ENCODE measurements at regions not wholly inside any gene's neighbourhood (a gene's known extent, or its start where the extent isn't known, plus 50 kb on each side); places are given as distances from the start of the nearest gene placed in this dataset.

DNA sequence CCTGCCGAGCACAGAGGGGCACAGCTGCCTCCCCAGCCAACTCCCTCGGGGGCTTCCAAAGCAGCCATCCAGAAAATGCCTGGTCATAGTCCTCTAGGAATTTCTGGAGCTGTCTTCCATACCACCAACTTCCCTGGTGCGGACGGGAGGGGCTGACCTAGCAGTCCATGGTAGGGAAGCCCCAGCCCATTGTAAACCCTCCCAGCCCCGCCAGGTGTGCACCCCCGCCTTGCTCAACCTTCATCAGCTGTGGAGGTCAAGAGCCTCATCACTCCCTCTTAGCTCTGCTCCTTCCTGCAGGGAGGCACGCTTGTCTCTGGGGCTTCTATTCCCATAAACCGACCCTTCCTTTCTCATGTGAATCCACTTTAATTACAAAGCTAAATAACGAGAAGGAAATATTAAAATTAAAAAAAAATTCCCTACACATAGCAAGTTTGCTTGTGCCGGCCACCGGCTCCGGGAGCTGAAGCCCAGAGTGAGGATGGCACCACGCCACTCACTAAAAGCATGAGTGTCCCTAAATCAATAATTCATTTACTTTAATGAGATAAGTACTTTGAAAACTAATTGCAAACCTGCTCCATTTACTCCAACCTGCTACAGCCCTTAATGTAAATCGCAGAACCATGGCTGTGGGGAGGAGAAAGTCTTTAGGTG lies 181.4 kb downstream of the ENGASE start:
- no peaks in the 10 kb centered on the region for H3K9me3 ChIP-seq (replicated peaks in 1 of 11)
- TF ChIP-seq Cebpa-rat (IDR thresholded peaks at IDR 0.05): no peak
- H3K9ac ChIP-seq: no peak overlapping the region
- H3K4me3 ChIP-seq: no peak overlapping the region
- H3K27ac ChIP-seq: no peak overlapping the region
- peaks cover 0 to 34% (median 0%) of the 10 kb centered on the region in 11 experiments; a peak in 9 of 22 replicates for H4K20me1 ChIP-seq
- H3K4me2 ChIP-seq: no peak overlapping the region
- H3K27me3 ChIP-seq: peaks cover 0 to 16% (median 5%) of the 10 kb centered on the region in 11 experiments; a peak in 11 of 22 replicates
- no peaks in the 10 kb centered on the region for H3K36me3 ChIP-seq
- H3K4me1 ChIP-seq: peaks cover 0 to 30% (median 14%) of the 10 kb centered on the region in 10 experiments; a peak in 15 of 20 replicates

GRCh38 chr17:79255456-79255855 lies 180.8 kb downstream of the ENGASE start:
- Histone ChIP-seq H3K27me3 (peaks cover 0 to 16% (median 5%) of the 10 kb centered on the region in 11 experiments; a peak in 8 of 22 replicates), H3K36me3 (no peaks in the 10 kb centered on the region), H3K9ac (no peak overlapping the region), H4K20me1 (peaks cover 0 to 32% (median 0%) of the 10 kb centered on the region in 11 experiments; a peak in 9 of 22 replicates), H3K4me3 (no peak overlapping the region), H3K4me2 (no peak overlapping the region), H3K9me3 (replicated peaks in 1 of 11) (no peaks in the 10 kb centered on the region), H3K27ac (no peak overlapping the region), H3K4me1 (peaks cover 0 to 24% (median 12%) of the 10 kb centered on the region in 10 experiments; a peak in 13 of 20 replicates)
- no peak for TF ChIP-seq Cebpa-rat (IDR thresholded peaks at IDR 0.05)

- H3K27ac ChIP-seq: no peak overlapping the region
- no peak overlapping the region for H3K4me3 ChIP-seq
- H3K9ac ChIP-seq: no peak overlapping the region
- peaks cover 0 to 16% (median 5%) of the 10 kb centered on the region in 11 experiments; a peak in 8 of 22 replicates for H3K27me3 ChIP-seq
- H3K36me3 ChIP-seq: no peaks in the 10 kb centered on the region
- TF ChIP-seq Cebpa-rat (IDR thresholded peaks at IDR 0.05): no peak
- no peaks in the 10 kb centered on the region for H3K9me3 ChIP-seq (replicated peaks in 1 of 11)
- peaks cover 0 to 31% (median 0%) of the 10 kb centered on the region in 11 experiments; a peak in 9 of 22 replicates for H4K20me1 ChIP-seq
- H3K4me1 ChIP-seq: peaks cover 0 to 20% (median 11%) of the 10 kb centered on the region in 10 experiments; a peak in 13 of 20 replicates
- H3K4me2 ChIP-seq: no peak overlapping the region
Measured at GRCh38 chr17:79255046-79255445, 180.4 kb downstream of the ENGASE start.

GRCh38 chr17:79252886-79253285 lies 178.3 kb downstream of the ENGASE start:
- no peaks in the 10 kb centered on the region for H3K36me3 ChIP-seq

DNA sequence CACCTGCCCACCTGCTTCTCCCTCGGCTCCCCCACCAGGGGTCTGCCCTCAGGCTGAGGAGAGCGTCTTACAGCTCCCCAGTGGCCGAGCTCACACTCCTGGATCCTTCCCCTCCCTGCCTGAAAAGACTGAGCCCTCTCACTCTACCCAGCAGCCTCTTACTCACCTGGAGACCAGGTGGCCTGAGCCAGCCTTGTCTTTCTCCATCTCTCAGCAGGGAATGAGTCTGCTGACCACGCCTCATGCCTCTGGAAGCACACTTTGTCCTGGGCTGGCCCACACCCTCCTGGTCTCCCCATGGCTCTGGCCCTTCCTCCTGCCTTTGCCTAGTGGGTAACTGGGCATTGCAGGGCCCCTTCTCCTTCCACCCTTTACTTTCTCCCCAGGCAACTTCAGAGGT lies 177.2 kb downstream of the ENGASE start:
- Histone ChIP-seq H3K9me3 (replicated peaks in 1 of 11) (no peaks in the 10 kb centered on the region), H3K4me2 (no peak overlapping the region), H3K4me1 (peaks cover 0 to 32% (median 27%) of the 10 kb centered on the region in 10 experiments; a peak in 16 of 20 replicates), H3K27ac (no peak overlapping the region), H3K9ac (no peak overlapping the region), H3K27me3 (peaks cover 0 to 10% (median under 1%) of the 10 kb centered on the region in 11 experiments; a peak in 7 of 22 replicates), H3K4me3 (no peak overlapping the region), H3K36me3 (no peaks in the 10 kb centered on the region), H4K20me1 (peaks cover 0 to 11% (median 0%) of the 10 kb centered on the region in 11 experiments; a peak in 6 of 22 replicates)
- TF ChIP-seq Cebpa-rat (IDR thresholded peaks at IDR 0.05): no peak

More at GRCh38 chr17:79252886-79253285, 178.3 kb downstream of the ENGASE start:
- TF ChIP-seq Cebpa-rat (IDR thresholded peaks at IDR 0.05): no peak
- Histone ChIP-seq H3K4me2 (peak overlapping the region in 8 of 11 experiments; percentile 8 to 58 (median 41); a peak in 11 of 22 replicates), H4K20me1 (peaks cover 0 to 22% (median 0%) of the 10 kb centered on the region in 11 experiments; a peak in 7 of 22 replicates), H3K27ac (no peak overlapping the region), H3K9me3 (replicated peaks in 1 of 11) (no peaks in the 10 kb centered on the region), H3K4me3 (no peak overlapping the region), H3K9ac (no peak overlapping the region), H3K4me1 (peaks cover 0 to 37% (median 27%) of the 10 kb centered on the region in 10 experiments; a peak in 16 of 20 replicates), H3K27me3 (peaks cover 0 to 15% (median 5%) of the 10 kb centered on the region in 11 experiments; a peak in 8 of 22 replicates)

- H3K27me3 ChIP-seq: peaks cover 0 to 7% (median 0%) of the 10 kb centered on the region in 11 experiments; a peak in 2 of 22 replicates
- peaks cover 0 to 30% (median 26%) of the 10 kb centered on the region in 10 experiments; a peak in 16 of 20 replicates for H3K4me1 ChIP-seq
- H3K9ac ChIP-seq: no peak overlapping the region
- H3K27ac ChIP-seq: no peak overlapping the region
- no peak overlapping the region for H3K4me3 ChIP-seq
- H3K9me3 ChIP-seq (replicated peaks in 1 of 11): 0 out of 22 replicates have a peak, but pooled peaks cover 0 to 2% (median 0%) of the 10 kb centered on the region in 11 experiments
- no peak for TF ChIP-seq Cebpa-rat (IDR thresholded peaks at IDR 0.05)
- H3K4me2 ChIP-seq: peak overlapping the region in 8 of 11 experiments; percentile 7 to 68 (median 59); a peak in 10 of 22 replicates
- H4K20me1 ChIP-seq: peaks cover 0 to 10% (median 0%) of the 10 kb centered on the region in 11 experiments; a peak in 5 of 22 replicates
- no peaks in the 10 kb centered on the region for H3K36me3 ChIP-seq
Measured at GRCh38 chr17:79249929-79250521, 175.4 kb downstream of the ENGASE start.

DNA sequence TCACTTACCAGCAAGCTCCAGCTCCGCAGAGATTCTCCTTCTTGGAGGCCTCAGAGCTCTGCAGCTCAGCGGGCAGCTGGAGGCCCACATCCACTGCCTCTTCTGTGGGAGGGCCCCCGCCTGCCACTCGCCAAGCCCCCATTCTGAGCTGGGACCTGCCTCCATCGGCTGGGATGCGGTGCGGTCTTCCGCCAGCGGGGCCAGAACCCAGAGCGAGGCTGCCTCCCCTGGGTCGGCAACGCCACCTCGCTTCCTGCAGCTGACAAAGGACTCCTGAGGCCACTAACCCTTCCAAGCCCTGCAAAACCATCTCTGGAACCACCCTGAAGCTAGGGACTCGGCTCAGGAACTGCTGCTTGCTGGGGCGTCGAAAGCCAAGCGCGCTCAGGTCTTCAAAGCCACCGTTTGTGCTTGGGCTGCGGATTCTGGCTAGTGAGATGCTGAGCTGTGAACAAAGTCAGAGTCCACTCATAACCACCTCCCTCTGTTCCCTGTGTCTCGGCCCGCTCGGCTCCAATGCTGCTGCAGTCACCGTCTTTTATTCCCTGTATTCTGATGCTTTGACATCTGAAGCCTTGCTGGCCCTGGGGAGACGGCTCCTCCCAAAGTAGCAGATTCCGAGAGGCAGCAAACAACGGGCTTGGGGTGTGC lies 174.3 kb downstream of the ENGASE start:
- peak overlapping the region in 9 of 11 experiments; percentile 7 to 68 (median 56); a peak in 16 of 22 replicates for H3K4me2 ChIP-seq
- 0 out of 22 replicates have a peak, but pooled peaks cover 0 to 3% (median 0%) of the 10 kb centered on the region in 11 experiments for H3K9me3 ChIP-seq (replicated peaks in 1 of 11)
- H3K36me3 ChIP-seq: no peaks in the 10 kb centered on the region
- H3K27me3 ChIP-seq: peaks cover 0 to 7% (median 0%) of the 10 kb centered on the region in 11 experiments; a peak in 2 of 22 replicates
- peaks cover 0 to 10% (median 0%) of the 10 kb centered on the region in 11 experiments; a peak in 4 of 22 replicates for H4K20me1 ChIP-seq
- H3K9ac ChIP-seq: no peak overlapping the region
- TF ChIP-seq Cebpa-rat (IDR thresholded peaks at IDR 0.05): no peak
- H3K4me1 ChIP-seq: peaks cover 0 to 30% (median 26%) of the 10 kb centered on the region in 10 experiments; a peak in 16 of 20 replicates
- H3K4me3 ChIP-seq: no peak overlapping the region
- no peak overlapping the region for H3K27ac ChIP-seq

Data from BLaER1 treated with 17β-estradiol and CSF1 and Interleukin-3, amounts not matched to agents 10 nM and 100 nM (cell line).